ENCODE measurements at regions not wholly inside any gene's neighbourhood (a gene's known extent, or its start where the extent isn't known, plus 50 kb on each side); places are given as distances from the start of the nearest gene placed in this dataset.
"Not testable (repeated sequence)": the region's sequence is repeated elsewhere in the genome, so short reads cannot be mapped to it uniquely, and the experiment has no call there.

GRCh38 chr10:8128511-8128910, 74.0 kb downstream of the GATA3 start:
- in situ Hi-C loops (cut with HindIII; ENCODE audit: low sequenced_read_pairs) = no loop called here

DNA sequence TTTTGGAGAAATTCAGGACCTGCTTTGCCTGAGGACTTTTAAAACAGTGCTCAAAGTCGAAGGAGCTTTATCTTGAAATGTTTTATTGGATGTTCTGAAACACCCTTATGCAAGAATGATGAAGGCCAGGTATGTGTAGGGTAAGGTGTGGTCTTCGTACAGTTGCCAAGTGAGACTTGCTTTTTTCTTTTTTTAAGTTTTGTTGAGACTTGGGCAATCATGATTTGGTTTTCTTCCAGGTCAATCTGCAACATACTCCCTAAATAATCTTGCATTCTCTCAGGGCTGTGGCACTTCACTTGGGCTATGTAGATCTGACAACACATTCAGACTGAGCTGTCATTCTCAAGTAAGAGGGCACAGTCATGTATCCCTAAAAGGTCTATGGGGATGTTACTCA, 75.0 kb downstream of the GATA3 start:
- in situ Hi-C loops (cut with HindIII; ENCODE audit: low sequenced_read_pairs) = no loop called here

DNA sequence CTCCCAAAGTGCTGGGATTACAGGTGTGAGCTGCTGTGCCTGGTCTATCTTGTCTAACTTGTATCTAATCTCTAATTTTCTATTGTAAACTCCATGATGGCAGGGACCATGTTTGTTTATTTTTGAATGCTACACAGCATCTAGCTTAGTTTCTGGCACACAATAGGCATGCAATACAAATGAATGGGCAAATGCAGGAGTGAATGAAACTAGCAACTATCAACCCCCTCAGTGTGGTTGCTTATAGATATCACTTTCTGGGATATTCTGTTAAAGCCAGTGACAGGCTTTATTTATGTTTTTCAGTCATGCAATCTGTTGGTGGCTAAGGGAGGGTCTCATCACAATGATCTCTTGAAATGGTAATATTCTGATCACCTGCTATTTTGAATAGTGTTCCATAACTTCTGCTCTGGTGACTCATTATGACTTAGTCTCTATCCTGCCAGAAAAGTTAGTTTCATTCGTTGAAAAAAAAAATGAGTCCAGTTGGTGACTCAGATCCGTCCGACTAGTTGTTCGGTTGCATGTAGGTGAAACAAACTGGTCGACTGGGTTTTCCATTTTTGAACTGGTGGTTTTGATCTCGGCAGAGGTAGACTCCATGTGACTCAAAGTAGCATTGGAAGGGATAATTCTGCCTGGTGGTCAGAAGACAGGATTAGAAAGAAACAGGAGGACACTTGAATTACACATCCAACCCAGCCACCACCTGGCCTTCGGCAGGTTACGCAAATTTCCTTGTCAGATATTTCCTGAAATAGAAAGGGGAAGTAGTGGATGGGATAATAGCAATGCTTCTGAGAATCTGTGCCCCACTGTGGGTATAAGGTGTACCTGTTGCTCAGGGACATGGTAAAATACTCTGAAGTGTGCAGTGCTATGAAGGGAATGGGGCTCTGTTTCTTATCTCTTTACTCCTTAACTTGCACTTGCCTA, 76.8 kb downstream of the GATA3 start:
- in situ Hi-C loops (cut with HindIII; ENCODE audit: low sequenced_read_pairs) = no loop called here

GRCh38 chr10:8133146-8133545, 78.7 kb downstream of the GATA3 start:
- in situ Hi-C loops (cut with HindIII; ENCODE audit: low sequenced_read_pairs) = no loop called here

- in situ Hi-C loops (cut with HindIII; ENCODE audit: low sequenced_read_pairs) = loop anchor here (5.0 kb wide), 1 partner anchor 71 kb away; no protein-coding TSS in a partner anchor
These were observed 82.2 kb downstream of the GATA3 start for GRCh38 chr10:8136736-8137135.

DNA sequence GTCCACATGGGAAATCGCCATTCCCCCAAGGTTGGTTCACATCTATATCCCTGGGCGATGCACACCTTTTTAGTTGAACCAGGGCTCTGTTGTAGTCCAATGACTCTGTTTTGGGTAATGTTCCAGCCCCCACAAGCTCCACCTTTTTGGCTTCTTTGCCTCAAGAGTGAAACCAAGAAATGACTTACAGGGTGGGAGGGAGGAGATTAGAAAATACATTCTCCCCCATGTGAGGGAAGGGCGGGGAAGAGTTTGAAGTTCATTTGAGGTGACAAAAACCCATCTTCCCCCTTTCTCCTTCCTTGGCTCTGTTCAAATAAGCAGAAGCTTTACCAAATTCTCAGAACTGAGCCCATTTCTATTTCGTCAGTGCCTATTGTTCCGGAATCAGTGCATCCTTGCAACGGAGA, 82.8 kb downstream of the GATA3 start:
- in situ Hi-C loops (cut with HindIII; ENCODE audit: low sequenced_read_pairs) = loop anchor here (5.0 kb wide), 1 partner anchor 70 kb away; no protein-coding TSS in a partner anchor

DNA sequence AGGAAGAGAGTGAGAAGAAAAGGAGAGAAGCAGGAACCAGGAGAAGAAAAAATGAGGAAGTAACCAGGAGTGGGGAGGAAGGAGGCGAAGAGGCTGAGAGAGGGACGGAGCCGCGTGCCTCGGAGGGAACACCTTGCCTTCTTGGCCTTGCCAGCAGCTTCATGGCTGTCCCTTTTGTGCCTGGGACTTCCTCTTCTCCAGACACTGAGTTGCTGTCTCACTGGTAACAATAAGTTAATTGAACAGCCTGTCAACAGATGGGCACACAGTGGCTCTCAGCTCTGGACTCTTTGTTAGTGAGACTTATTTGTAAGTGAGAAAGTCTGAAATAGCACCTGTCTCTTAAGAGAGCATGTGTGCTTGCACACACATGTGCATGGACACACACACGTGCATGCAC, 83.2 kb downstream of the GATA3 start:
- in situ Hi-C loops (cut with HindIII; ENCODE audit: low sequenced_read_pairs) = loop anchor here (5.0 kb wide), 1 partner anchor 70 kb away; no protein-coding TSS in a partner anchor

DNA sequence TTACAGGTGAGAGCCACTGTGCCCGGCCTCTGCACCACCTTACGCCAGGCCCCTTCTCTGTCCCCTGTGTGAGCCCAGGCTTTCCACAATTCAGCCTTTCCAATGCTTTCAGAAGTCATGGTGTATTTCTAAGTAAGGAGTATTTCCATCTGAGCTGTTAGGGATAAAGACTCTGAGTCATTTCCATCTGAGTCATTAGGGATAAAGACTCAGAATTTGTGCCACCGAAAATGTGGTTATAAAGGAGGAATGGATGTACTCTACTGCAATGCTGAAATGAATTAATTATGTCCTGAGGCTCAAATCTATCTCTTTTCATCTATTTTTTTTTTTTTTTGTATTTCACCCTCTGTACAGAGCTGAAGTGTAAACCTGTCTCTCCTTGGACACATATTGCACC, 84.0 kb downstream of the GATA3 start:
- in situ Hi-C loops (cut with HindIII; ENCODE audit: low sequenced_read_pairs) = loop anchor here (5.0 kb wide), 1 partner anchor 69 kb away; no protein-coding TSS in a partner anchor

GRCh38 chr10:8144496-8144895, 90.0 kb downstream of the GATA3 start:
- in situ Hi-C loops (cut with HindIII; ENCODE audit: low sequenced_read_pairs) = no loop called here

DNA sequence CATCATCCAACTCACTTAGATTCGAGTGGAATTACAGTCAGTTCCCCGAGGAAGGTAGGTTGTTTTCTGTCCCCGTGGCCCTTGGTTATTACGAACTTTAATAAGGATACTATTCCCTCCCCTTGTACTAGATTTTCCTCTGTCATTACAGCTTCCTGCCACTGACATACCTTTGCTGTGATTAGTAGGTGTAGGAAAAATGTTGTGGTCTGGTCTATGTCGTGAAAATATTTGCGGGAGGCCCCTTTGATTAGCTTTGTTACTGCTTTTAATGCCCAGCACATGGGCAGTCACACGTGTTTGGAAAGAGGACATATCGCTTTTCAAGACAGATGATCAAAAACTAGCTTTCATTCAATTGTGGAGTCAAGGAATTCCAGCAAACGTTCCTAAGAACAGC, 92.2 kb downstream of the GATA3 start:
- in situ Hi-C loops (cut with HindIII; ENCODE audit: low sequenced_read_pairs) = no loop called here

DNA sequence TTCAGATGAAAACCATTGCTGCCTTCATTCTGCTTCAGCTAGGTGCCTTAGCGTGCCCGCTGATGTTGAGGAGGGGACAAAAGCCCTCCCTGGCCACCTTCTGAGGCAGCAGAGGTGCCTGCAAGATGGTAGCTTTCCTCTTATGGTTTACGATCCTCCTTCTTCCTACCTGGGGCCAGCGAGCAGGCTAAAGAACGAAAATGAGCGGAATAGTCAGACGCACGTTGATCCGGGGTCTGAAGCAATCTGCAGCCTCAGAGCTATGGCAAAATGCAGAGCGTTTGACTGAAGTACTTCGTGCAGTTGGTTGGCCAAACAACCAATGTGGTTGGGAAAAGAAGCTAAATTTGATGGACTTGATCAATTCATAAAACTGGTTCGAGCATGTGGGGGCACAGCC, 95.5 kb downstream of the GATA3 start:
- in situ Hi-C loops (cut with HindIII; ENCODE audit: low sequenced_read_pairs) = no loop called here

DNA sequence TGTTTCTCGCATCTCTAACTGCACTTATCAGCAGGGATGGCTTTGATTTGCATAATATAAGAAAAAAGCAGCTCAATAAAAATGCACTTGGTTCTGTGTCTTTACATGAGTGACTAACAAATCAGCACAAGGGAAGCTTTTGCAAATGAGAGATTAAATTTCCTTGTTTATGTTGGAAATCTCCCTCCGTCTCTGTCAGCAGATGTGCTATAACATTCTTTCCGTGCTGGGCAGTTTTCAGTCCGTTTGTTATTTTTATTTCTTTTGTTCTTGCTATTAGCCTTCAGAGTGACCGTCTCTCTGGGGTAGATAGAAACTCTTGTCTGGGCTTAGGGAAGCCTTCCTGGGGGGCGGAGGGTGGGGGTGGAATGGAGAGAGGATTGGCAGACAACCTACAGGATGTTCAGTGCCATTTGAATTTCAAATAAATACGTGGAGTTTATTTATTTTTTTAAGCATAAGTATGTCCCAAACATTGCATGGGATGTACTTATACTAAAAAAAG, 96.0 kb downstream of the GATA3 start:
- in situ Hi-C loops (cut with HindIII; ENCODE audit: low sequenced_read_pairs) = no loop called here

GRCh38 chr10:8151086-8151485, 96.6 kb downstream of the GATA3 start:
- in situ Hi-C loops (cut with HindIII; ENCODE audit: low sequenced_read_pairs) = no loop called here

DNA sequence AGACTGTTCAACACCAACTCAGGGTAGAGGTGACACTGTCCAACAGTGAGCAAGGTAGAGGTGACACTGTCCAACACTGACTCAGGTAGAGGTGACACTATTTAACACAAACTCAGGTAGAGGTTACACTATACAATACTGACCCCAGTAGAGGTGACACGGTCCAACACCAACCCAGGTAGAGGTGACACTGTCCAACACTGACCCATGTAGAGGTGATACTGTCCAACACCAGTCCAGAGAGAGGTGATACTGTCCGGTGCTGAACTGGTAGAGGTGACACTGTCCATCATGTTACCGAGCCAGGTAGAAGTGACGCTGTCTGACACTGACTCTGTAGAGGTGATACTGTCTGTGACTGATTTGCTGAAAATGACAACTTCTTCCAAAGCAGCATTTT, 102.4 kb downstream of the GATA3 start:
- in situ Hi-C loops (cut with HindIII; ENCODE audit: low sequenced_read_pairs) = no loop called here

DNA sequence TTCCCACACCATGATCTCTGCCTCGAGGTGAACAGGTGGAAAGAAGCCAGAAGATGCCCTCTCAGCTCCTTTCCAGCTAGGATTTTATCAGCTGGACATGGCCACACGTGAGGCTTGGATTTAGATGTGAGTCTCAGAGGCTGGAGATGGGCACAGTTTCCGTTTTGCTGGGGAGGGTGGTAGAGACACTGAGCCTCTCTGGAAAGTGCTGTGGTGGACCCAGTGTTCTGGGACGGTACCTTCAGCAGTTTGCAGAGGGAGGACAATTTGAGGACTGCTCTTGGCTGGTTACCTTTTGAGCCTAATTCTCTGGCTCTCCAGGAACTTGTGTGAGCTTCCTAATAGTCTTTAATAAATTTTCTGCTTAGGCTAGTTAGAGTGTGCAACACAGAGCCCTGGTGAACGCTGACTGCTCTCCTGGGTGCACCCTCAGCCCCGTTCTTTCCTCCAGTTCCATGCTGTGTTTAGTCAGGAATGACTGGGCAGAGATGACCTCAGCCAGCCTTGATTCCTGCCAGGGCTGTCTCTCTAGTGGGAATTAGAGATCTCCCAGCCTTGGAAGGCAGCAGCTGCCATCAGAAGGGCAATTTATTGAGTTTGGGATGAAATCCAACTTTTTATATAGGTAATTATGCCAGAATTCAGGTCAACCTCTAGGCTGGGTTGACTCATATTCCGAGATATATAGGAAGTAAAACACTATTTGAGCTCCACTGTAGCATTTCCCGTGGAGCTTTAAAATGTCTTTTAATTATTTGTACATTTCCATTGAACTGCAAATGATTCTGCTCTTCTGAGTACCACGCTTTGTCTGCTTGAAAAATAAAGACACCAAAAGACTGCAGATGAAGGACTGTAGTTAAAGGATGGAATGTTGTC, 103.9 kb downstream of the GATA3 start:
- in situ Hi-C loops (cut with HindIII; ENCODE audit: low sequenced_read_pairs) = no loop called here

- in situ Hi-C loops (cut with HindIII; ENCODE audit: low sequenced_read_pairs) = no loop called here
These were observed 105.1 kb downstream of the GATA3 start for GRCh38 chr10:8159341-8160165.

DNA sequence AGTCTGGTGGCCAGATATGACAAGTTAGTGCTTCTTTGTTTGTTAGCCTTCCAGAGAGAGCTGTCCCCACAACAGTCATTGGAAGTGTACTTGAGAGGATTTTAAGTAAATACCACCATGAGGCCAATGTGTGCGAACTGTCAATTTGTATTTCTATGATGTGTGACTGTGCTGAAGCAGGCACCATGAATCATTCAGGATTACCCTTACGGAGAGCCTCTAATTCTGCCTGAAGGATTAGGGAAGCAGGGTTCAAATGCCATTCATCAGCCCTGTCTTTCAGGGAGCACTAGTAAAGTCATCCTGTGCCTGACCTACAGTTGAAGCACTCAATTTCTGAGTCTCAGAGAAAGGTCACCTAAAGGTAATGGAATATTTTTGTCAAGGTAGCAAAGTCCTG, 109.3 kb downstream of the GATA3 start:
- in situ Hi-C loops (cut with HindIII; ENCODE audit: low sequenced_read_pairs) = no loop called here

DNA sequence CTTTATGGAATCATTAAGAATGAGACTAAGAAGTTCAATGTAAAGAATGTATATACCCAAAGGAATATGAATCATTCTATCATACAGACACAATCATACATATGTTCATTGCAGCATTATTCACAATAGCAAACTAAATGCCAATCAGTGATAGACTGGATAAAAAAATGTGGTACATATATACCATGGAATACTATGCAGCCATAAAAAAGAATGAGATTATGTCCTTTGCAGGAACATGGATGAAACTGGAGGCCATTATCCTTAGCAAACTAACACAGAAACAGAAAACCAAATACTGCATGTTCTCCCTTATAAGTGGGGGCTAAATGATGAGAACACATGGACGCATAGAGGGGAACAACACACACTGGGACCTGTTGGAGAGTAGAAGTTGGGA, 110.2 kb downstream of the GATA3 start:
- in situ Hi-C loops (cut with HindIII; ENCODE audit: low sequenced_read_pairs) = not testable (repeated sequence)

DNA sequence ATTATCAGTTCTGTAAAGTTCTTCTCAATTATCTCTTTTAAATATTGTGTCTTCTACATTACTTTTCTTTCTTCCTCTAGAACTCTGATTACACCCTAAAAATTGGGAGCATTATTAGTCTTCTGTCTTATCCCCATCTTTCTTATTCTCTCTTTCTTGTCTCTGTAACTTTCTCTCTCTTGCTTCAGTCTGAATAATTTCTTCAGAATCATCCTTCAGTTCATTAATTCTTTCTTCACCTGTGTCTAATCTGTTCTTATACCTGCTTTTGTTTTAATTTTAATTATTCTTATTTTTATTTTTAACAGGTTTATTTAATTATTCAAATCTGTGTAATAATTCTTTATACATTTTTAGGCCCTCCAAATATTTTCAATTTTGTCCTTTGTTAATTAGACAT, 114.3 kb downstream of the GATA3 start:
- in situ Hi-C loops (cut with HindIII; ENCODE audit: low sequenced_read_pairs) = no loop called here

DNA sequence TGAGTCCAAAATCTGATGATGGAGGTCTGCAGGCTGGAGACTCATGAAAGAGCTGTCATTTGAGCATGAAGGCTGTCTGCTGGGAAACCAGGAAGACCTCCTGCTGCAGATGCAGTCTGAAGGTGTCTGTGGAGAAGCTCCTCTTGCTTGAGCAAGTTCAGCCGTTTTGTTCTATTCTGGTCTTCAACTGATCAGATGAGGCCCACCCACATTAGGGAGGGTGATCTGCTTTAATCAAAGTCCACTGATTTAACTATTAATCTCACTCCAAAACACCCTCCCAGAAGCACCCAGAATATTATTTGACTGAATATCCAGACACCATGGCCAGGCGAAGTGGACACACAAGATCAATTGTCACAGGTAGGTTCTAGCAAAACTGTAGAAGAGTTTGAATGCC, 116.5 kb downstream of the GATA3 start:
- in situ Hi-C loops (cut with HindIII; ENCODE audit: low sequenced_read_pairs) = no loop called here
